ENCODE measurements at regions not wholly inside any gene's neighbourhood (a gene's known extent, or its start where the extent isn't known, plus 50 kb on each side); places are given as distances from the start of the nearest gene placed in this dataset.

GRCh38 chr15:61629269-61629668 lies 400.2 kb upstream of the RORA start:
- TF ChIP-seq CTCF (IDR thresholded peaks at IDR 0.05), result no peak

- TF ChIP-seq CTCF (IDR thresholded peaks at IDR 0.05), result no peak
Observed at GRCh38 chr15:61624950-61625349, 395.8 kb upstream of the RORA start.

GRCh38 chr15:61623746-61624145 lies 394.6 kb upstream of the RORA start:
- no peak for TF ChIP-seq CTCF (IDR thresholded peaks at IDR 0.05)

GRCh38 chr15:61621865-61622264 lies 392.8 kb upstream of the RORA start:
- TF ChIP-seq CTCF (IDR thresholded peaks at IDR 0.05), result no peak

GRCh38 chr15:61621146-61621545 lies 392.0 kb upstream of the RORA start:
- peak; percentile 79 for TF ChIP-seq CTCF (IDR thresholded peaks at IDR 0.05)

- TF ChIP-seq CTCF (IDR thresholded peaks at IDR 0.05), result no peak
Observed at GRCh38 chr15:61620151-61620550, 391.0 kb upstream of the RORA start.

GRCh38 chr15:61613729-61614128 lies 384.6 kb upstream of the RORA start:
- TF ChIP-seq CTCF (IDR thresholded peaks at IDR 0.05), result no peak

GRCh38 chr15:61613138-61613537 lies 384.0 kb upstream of the RORA start:
- TF ChIP-seq CTCF (IDR thresholded peaks at IDR 0.05), result no peak

Data from LNCAP (cell line).